ENCODE measurements at regions not wholly inside any gene's neighbourhood (a gene's known extent, or its start where the extent isn't known, plus 50 kb on each side); places are given as distances from the start of the nearest gene placed in this dataset.

- H3K4me1 ChIP-seq (ENCODE audit: control insufficient read depth, extremely low read depth, insufficient read depth, low read length): peaks cover 20% of the 10 kb centered on the region
- FAIRE-seq (no peak), DNase-seq (ENCODE audit: low read depth, low spot score) (no peak)
- H4K20me1 ChIP-seq (ENCODE audit: control insufficient read depth, extremely low read depth, insufficient read depth, low read length): no peaks in the 10 kb centered on the region
- H3K4me2 ChIP-seq (ENCODE audit: control insufficient read depth, extremely low read depth, insufficient read depth, low read depth, low read length): peak overlapping the region; percentile 52
- H3K9me3 ChIP-seq (ENCODE audit: control insufficient read depth, low read depth, low read length): no peaks in the 10 kb centered on the region
- no peaks in the 10 kb centered on the region for H3K9me1 ChIP-seq (ENCODE audit: control insufficient read depth, extremely low read depth, insufficient read depth, low read length)
- peak overlapping the region; percentile 37 for H2AFZ ChIP-seq (ENCODE audit: control insufficient read depth, low read length)
- H3K27ac ChIP-seq (ENCODE audit: control insufficient read depth, insufficient read depth, low read length): peak overlapping the region; percentile 16
- no peaks in the 10 kb centered on the region for H3K79me2 ChIP-seq (ENCODE audit: control insufficient read depth, insufficient read depth, low read length)
- TF ChIP-seq CTCF (optimal IDR thresholded peaks at IDR 0.05 in 1 of 3, IDR thresholded peaks at IDR 0.05 in 1 of 3, conservative IDR thresholded peaks at IDR 0.05 in 1 of 3; ENCODE audit: extremely low read depth in 1 of 3, insufficient read depth in 2 of 3, low read length in 3 of 3) (no peak), EZH2 (IDR thresholded peaks at IDR 0.05; ENCODE audit: low read length) (no peak)
- no peaks in the 10 kb centered on the region for H3K36me3 ChIP-seq (ENCODE audit: control insufficient read depth in 2 of 2, extremely low read depth in 1 of 2, insufficient read depth in 2 of 2, low read length in 2 of 2)
- no peaks in the 10 kb centered on the region for H3K27me3 ChIP-seq (ENCODE audit: control insufficient read depth, extremely low read depth, insufficient read depth, low read length)
- no peak overlapping the region for H3K9ac ChIP-seq (ENCODE audit: control insufficient read depth, extremely low read depth, insufficient read depth, low read length)
- dilution Hi-C loops (cut with MboI; ENCODE audit: extremely low pct_ligation_motif_present, low sequenced_read_pairs): no loop called here
- peak overlapping the region in 1 of 3 experiments; percentile 22 for H3K4me3 ChIP-seq (ENCODE audit: control insufficient read depth in 2 of 3, extremely low read depth in 1 of 3, insufficient read depth in 2 of 3, low read depth in 1 of 3, low read length in 3 of 3)
Measured at GRCh38 chr15:62626903-62627302, 415.6 kb upstream of the TPM1 start.

- DNase-seq (ENCODE audit: low read depth, low spot score): peak; percentile 36
- peaks cover 16% of the 10 kb centered on the region for H3K4me1 ChIP-seq (ENCODE audit: control insufficient read depth, extremely low read depth, insufficient read depth, low read length)
Measured at GRCh38 chr15:62631076-62631724, 411.3 kb upstream of the TPM1 start.

More at GRCh38 chr15:62631076-62631724, 411.3 kb upstream of the TPM1 start:
- Histone ChIP-seq H3K4me3 (ENCODE audit: control insufficient read depth in 2 of 3, extremely low read depth in 1 of 3, insufficient read depth in 2 of 3, low read depth in 1 of 3, low read length in 3 of 3) (no peak overlapping the region), H3K4me2 (ENCODE audit: control insufficient read depth, extremely low read depth, insufficient read depth, low read depth, low read length) (peak overlapping the region; percentile 9), H3K9ac (ENCODE audit: control insufficient read depth, extremely low read depth, insufficient read depth, low read length) (no peak overlapping the region), H3K9me3 (ENCODE audit: control insufficient read depth, low read depth, low read length) (no peaks in the 10 kb centered on the region), H3K9me1 (ENCODE audit: control insufficient read depth, extremely low read depth, insufficient read depth, low read length) (no peaks in the 10 kb centered on the region), H3K79me2 (ENCODE audit: control insufficient read depth, insufficient read depth, low read length) (no peaks in the 10 kb centered on the region), H3K27ac (ENCODE audit: control insufficient read depth, insufficient read depth, low read length) (no peak overlapping the region), H2AFZ (ENCODE audit: control insufficient read depth, low read length) (no peak overlapping the region), H4K20me1 (ENCODE audit: control insufficient read depth, extremely low read depth, insufficient read depth, low read length) (no peaks in the 10 kb centered on the region), H3K27me3 (ENCODE audit: control insufficient read depth, extremely low read depth, insufficient read depth, low read length) (no peaks in the 10 kb centered on the region), H3K36me3 (ENCODE audit: control insufficient read depth in 2 of 2, extremely low read depth in 1 of 2, insufficient read depth in 2 of 2, low read length in 2 of 2) (no peaks in the 10 kb centered on the region)
- TF ChIP-seq CTCF (optimal IDR thresholded peaks at IDR 0.05 in 1 of 3, IDR thresholded peaks at IDR 0.05 in 1 of 3, conservative IDR thresholded peaks at IDR 0.05 in 1 of 3; ENCODE audit: extremely low read depth in 1 of 3, insufficient read depth in 2 of 3, low read length in 3 of 3): no peak
- no peak for TF ChIP-seq EZH2 (IDR thresholded peaks at IDR 0.05; ENCODE audit: low read length)
- dilution Hi-C loops (cut with MboI; ENCODE audit: extremely low pct_ligation_motif_present, low sequenced_read_pairs): no loop called here
- FAIRE-seq: peak; percentile 60

Measured in keratinocyte (primary cell).